ENCODE measurements at regions not wholly inside any gene's neighbourhood (a gene's known extent, or its start where the extent isn't known, plus 50 kb on each side); places are given as distances from the start of the nearest gene placed in this dataset.
"Not testable (repeated sequence)": the region's sequence is repeated elsewhere in the genome, so short reads cannot be mapped to it uniquely, and the experiment has no call there.

DNA sequence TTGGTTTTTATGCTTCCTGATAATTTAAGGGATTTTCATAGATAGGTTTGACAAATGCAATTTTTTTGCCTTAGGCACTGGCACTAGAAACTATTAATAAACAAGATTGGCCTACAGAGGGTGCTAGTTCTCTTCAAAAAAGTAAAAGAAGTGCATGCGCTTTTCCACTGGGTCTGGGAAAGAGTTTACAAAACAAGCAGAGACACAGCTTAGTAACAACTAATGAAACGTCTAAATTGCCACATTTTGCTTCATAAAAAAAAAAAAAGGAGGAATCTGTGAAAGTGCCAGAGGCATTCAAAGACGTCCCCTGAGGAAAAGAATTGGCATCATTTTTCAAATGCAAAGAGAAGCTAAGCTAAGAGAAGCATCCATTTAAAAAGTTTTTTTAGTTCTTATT is 58.3 kb upstream of the EEA1 start:
- DNase-seq = peak; percentile 68

DNA sequence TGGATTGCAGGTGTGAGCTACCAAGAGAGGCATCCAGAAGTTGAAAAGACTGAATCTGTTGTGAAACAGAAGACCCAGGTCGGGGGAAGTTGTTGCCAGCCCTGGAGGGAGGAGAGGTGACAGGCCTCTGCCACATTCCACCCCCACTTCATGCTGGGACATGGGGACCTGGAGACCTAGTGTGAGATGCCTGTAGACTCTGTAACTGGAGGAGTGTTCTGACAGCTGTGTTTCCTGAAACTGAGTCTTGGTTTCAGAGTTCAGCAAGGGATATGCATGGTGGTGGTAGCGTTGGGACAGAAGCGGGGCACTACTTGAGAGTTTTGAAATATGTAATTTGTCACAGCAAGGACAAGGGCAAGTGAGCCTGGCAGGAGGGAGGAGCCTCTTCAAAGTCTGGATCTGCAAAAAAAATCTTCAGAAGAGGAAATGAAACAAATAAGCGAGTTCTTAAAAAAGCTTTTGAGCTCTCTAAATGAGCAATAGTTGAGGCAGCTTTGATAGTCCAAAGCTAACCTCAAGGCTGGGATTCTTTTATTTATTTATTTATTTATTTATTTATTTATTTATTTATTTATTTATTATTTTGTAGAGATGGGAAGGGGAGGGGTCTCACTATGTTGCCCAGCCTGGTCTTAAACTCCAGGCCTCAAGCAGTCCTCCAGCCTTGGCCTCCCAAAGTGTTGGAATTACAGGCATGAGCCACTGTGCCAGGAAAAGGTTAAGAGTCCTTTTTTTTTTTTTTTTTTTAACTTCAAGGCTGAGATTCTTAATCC is 58.9 kb upstream of the EEA1 start:
- DNase-seq = peak; percentile 5

DNA sequence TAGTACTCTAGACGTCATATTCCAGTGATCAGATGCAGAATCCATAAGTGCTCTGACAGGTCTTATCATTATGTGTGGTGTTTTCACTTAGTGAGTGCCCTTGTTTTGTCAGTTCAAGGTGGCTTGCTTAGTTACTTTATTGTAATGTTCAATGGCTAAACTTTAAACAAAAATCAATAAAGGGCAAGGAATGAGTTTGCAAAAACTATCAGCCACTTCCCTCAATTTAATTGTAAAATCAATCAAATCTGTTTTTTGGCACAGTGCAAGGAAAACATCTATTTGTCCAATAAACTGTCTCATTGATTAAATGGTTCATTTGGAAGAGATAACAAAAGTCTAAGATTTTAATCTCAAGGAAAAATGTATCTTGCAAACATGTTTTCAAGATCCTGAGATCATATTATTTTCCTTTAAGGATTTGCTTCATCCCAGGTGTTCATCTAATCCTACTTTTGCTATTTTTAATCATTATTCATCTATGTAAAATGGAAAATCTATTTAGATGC is 59.6 kb upstream of the EEA1 start:
- no peak for DNase-seq

DNA sequence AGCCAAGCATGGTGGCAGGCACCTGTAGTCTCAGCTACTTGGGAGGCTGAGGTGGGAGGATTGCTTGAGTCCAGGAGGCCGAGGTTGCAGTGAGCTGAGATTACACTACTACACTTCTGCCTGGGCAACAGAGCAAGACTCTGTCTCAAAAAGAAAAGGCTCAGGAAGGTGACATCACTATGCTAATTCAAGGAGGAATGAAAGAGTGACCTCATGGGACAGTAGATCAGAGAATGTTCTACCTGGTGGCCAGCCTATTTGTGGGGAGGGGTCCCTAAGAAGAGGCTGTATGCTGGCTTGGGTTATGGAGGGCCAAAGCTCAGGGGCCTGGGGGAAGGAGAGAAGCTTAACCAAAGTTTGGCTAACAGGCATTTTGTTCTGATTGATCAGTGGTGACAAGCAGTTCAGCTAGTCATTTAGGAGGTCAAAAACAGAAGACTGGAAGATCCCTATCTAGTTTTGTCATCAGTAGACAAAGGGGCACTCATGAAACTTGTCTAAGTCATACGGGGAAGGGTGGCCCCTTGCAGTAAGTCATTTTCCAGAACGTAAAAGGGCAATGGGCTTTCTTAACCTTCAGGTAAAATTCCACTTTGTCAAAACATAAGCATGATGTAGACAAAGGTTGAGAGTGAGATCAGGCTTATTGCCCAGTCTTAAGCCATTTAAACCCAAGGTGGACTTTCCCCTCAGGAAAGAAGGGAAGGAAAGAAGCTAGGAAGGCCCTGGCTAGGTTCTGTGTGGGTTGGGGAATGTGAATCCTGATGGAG is 60.8 kb upstream of the EEA1 start:
- no peak for DNase-seq

DNA sequence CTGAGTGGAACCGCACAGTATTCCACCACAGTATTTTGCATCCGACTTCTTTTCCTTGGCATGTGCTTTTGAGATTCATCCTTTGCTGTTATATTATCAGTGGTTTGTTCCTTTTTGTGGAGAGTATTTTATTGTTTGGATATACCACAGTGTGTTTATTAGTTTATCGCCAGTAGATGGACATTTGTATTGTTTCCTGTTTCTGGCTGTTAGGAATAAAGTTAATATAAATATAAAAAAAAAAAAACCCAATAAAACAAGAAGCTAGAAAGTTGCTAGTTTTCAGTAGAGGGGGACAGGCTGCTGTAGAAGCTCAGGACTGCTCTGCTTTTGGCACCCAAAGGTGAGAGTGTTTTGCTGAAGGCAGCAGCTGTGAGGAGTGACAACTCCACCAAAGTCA is 62.0 kb upstream of the EEA1 start:
- DNase-seq = no peak

DNA sequence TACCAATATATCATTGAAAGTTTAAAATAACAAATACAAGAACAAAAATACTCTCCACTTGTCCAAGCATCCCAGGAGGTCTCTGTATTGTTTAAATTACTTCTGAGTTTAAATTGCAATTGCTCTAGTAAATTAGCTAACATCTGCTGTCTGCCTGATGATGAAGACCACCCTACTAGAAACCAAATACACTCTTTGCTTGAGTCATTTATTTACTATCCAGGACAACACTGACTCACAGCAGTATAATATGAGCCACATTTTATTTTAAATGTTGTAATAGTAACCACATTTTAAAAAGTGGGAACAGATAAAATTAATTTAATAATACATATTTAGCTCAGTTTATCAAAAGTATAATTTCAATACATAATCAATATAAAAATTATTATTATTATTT is 62.9 kb upstream of the EEA1 start:
- DNase-seq = no peak

DNA sequence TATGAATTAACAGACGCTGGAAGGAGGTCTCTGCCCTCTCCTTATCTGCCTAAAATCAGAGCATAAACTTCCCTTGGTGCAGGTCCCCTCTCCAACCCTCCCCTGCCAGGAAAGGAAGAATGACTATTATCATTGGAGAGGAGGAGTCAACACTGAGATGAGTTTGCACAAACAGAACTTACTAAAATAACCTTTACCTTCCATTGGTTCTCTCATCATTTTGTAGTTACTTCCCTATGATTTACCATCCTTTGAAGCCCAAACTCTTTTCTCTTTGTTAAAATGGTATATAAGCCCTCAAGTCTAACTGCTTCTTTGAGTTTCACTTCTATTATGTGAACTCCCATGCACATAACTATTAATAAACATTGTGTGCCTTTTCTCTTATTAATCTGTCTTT is 64.2 kb upstream of the EEA1 start:
- no peak for DNase-seq

DNA sequence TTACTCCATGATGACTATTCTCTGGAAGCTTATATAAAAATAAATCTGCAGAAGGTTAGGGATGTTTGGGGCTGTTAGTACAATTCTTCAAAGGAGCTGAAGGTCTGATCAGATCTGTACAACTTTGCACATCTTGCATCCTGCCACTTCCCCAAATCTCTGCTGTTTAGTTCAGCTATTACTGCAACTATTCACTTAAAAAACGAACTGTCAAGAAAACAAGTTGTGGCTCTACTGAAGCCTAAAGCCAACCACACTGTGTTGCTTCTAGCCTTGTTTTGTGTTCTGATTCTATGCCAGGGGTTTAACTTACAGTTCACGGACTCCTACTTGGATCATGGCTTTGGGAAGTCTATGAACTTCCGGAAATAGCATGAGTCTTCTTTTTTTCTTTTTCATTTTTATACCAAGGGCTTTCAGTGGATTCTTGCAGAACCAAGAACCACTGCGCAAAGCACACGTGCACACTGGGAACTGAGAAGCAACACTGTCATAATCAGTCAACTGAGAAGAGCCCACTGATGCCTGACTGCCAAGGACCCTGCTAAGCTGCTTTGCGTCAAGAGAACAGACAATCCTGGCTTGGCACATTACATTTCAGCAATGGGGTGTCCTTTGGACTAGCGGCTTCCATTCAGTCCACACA is 66.3 kb upstream of the EEA1 start:
- DNase-seq = no peak

DNA sequence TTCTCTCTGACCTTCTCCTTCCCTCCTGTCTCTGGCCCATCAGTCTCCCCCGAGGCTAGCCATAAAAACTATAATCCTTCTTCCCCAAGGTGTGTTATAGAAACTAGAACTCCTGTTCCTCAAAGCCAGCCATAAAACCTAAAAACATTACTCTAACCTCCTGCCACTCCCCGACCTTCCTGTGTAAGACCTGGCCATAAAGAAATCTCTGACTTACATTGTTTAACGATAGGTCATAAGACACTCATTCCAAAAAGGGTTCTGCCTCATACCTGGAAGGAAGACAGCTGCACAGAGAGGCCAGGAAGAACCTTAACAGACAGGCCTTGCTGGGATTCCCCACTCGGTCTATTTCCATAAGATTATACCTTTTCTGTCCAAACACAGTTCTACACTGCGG is 70.9 kb upstream of the EEA1 start:
- DNase-seq = no peak

DNA sequence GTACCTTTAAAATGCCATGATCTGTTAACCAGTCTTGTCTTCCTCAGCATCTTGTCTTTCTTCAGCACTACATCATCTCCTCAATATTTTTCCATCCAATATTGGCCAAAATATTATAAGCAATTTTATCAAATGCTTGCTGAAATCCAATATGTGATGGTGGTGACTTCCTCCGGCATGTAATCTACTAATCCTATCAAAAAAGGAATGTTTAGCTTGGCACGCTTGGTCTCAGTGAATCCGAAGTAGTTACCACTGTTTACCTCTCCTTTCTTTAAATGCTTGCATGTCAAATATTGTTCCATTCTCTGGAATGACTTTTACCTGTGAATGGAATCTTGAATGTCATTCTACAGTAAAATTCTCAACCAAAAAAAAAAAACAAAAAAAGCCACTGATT is 72.3 kb upstream of the EEA1 start:
- DNase-seq = no peak

DNA sequence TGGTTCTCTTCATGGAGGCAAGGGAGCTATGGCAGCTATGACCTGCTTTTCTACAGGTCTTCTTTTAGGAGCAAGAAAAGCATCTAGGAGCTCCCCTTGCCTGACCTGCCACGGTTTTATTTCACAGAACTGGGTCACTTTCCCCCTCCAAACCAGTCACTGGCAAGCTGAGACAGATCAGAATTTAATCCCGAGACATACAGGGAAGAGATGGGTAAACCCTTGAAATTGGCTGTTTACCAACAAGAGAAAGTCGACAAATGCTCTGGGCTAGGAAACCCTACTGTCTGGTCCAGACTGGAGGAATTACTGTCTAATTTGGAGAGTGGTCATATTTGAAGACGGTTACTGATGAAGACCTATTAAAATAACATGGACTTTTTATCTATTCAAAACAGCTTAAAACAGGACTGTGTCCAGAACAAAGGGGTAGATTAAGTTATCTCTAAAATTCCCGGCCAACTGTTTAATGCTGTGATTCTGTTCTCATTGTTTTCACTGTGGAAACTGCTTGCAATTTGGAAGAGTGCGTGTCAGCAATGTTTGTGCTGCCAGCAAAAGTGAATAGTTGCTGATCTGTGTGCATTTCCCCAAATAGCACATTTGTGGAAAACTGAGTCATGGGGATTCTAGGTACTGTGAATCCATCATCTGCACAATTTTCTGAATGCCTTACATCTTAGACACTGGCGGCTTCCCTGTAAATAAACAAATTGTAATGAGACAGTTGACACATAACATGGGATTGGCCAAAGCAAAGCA is 73.4 kb upstream of the EEA1 start:
- no peak for DNase-seq

DNA sequence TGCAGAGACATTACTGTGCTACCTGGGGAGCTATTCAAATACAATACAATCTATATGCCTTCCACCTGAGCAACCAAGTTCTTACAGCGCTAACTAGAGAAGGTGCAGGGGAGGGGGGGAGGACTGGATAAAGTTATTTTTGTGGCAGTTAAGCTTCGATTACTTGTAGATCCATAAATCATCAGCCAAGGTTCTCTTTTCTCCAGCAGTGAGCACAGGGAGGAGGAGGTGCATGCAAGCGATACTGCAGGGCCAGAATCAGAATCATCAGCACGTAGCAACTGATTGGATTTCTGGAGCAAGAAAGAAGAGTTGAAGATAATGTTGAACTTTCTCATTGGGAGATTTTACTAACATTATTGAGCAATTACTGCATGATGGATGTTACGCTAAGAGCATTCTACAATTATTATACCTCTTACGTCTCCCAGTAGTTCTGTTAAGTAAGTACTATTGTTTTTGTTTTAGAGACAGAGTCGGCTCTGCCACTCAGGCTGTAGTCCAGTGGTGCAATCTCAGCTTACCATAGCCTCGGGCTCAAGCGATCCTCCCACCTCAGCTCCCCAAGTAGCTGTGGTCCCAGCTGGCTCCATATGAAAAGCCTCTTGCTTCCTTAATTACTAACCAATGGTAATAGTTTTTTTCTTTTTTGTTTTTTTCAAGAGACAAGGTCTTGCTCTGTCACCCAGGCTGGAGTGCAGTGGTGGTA is 74.6 kb upstream of the EEA1 start:
- DNase-seq = no peak

DNA sequence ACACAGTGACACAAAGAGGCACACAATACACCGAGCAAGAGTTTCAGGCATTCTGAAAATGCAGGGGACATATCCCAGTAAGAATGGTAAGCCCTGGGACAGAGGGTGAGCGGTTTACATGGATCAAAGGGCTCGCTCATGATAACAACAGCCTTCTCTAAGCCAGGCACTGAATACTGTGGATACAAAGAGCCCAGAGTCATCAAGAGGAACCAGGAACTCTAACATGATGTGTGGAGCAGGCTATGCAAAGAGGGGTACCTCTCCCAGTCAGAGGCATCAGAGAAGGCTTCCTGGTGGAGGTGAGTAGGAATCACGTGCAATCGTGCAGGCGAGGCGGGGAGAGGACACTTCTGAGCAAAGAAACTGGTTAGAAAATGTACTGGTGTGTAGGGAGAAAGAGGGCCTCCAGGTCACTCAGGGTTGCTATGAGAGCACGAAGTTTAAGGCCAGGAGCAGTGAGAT is 76.9 kb upstream of the EEA1 start:
- no peak for DNase-seq

DNA sequence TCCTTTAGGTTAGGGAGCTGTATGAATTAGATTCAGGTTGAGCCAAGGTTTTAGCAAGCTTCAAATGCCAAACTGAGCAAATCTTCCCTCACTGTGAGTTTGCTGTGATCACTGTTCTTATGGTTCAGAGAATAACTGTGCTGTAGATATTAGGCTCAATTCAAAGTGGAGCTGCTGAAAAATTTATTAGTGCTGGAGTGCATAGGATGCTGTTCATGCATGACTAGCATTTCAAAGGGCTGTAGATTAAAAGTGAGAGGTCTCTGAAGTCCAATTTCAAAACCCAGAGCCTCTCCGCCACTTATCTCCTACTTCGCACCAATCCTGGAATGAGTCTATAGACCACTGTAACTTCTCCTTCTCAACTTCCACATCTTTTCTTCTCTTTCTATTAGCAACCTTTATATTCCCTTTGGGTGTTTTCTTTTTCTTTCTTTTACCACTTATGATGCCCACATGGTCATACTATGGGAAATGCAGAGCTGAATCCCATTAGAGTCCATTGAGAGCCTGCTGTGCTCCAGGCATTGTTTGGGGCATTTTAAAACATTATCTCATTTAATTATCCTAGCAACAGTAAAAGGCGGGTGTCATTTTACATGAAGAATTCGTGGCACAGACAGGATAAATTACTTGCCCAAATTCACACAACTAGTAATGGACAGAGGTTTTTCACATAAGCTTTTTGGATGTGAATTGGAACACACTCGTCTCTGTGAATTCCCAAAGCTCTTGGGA is 77.5 kb upstream of the EEA1 start:
- DNase-seq = no peak

DNA sequence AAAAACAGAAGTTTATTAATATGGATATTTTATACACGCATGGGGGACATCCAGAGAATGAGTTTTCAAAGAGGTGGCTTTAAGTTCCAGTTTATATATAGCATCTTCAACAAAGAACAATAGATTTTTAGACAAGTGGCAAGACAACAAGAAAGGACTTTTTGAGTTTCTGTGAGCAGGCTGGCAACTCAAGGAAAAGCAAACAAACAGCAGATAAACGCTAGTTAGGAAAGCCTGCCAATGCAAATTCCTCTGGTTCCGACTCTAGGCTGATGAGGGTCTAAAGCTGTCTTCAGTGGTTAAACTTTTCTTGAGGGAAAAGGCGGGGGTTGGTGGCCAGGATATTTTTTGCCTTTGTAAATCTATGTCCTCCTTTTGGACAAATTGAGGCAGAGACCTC is 78.4 kb upstream of the EEA1 start:
- no peak for DNase-seq

DNA sequence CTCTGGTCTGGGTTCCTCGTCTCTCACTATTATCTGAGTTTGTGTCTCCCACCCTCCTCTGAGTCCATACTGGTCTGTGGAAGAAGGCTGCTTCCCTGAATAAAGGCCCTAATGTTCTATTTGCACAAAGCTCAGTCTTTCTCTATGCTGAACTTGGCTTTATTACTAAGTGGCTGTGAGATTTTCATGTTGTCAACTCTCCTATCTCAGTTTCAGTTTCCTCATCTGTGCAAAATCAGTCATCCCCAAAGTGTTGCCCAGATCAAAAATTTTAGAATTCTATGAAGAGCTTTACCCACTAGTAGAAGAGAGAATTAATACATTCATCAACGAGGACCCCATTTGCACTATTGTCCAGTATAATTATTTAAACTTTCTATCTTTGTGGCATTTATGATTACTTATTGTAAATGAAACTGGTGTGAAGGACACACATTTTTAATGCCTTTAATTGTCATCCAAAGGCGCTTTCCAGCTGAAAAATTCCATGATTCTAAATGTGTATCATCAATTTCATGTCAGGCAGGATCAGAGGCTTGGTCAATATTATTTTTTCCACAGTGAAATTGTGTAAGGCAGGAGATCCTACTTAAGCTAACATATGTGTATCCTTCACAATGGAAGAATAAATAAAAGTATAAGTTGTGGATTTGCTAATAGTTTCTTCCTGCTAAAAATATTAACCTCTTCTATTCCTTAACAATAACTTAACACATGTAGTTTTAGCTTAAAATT is 79.1 kb upstream of the EEA1 start:
- no peak for DNase-seq

DNA sequence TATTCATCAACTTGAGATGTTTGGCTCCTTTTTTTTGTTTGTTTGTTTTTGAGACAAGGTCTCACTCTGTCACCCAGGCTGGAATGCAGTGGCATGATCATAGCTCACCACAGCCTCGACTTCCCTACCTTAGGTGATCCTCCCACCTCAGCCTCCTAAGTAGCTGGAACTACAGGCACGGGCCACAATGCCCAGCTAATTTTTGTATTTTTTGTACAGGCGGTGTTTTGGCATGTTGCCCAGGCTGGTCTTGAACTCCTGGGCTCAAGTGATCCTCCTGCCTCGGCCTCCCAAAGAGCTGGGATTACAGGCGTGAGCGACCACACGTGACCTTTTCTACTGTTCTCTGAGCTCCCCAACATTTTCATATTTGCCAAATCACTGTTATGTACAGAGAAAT is 79.8 kb upstream of the EEA1 start:
- not testable (repeated sequence) for DNase-seq

DNA sequence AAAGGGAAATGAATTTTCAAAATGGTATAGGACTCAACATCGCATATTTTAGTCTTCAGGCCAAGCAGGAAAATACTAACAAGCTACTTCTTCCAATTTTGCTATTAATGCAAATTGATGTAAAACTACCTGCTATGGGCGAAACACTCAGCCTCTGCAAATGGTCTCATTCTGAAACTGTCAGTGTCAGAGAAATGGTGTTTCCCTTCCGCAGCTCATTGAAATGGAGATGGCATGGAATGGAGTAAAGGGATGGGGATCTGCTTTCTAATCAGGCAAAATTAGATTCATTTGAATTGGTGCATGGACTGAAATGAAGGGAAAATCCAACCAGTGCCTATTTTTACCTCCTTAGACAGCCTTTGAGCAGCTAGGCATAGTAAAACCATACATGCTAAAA is 80.4 kb upstream of the EEA1 start:
- DNase-seq = no peak

DNA sequence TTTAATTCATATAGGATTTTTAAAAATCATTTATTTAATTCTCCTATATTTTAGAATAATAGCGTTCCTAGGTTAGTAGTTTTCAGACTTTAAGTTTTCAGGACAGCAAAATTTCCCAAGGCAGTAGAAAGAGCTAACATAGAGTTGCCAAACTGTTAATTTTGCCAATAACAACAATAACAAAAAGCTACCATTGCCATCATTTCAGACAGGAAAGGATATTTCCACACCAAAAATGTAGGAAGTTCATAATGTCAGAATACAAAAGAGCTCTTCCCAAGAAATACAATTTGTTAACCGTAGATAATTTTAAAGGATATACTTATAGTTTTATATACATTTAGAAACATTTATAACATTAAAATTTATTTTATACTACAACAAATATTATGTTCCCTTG is 81.4 kb upstream of the EEA1 start:
- DNase-seq = no peak

DNA sequence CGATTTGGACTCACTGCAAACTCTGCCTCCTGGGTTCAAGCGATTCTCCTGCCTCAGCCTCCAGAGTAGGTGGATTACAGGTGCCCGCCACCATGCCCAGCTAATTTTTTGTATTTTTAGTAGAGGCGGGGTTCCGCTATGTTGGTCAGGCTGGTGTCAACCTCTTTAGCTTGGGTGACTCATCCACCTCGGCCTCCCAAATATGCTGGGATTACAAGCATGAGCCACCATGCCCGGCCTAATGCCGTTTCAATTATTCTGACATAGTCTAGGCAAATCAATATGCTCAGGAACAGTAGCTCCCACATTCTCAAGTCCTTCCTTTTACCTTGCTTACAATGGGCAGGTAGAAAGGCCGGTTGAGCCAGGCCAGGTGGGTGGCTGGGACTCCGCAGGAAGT is 82.0 kb upstream of the EEA1 start:
- no peak for DNase-seq

All from CD4-positive, alpha-beta T cell treated with Interleukin-17A for 1 hour (primary cell).